ENCODE measurements at regions not wholly inside any gene's neighbourhood (a gene's known extent, or its start where the extent isn't known, plus 50 kb on each side); places are given as distances from the start of the nearest gene placed in this dataset.
"Not testable (repeated sequence)": the region's sequence is repeated elsewhere in the genome, so short reads cannot be mapped to it uniquely, and the experiment has no call there.

- no peak for DNase-seq
Measured at GRCh38 chr1:38658883-38659282, 200.7 kb downstream of the RRAGC start.

DNA sequence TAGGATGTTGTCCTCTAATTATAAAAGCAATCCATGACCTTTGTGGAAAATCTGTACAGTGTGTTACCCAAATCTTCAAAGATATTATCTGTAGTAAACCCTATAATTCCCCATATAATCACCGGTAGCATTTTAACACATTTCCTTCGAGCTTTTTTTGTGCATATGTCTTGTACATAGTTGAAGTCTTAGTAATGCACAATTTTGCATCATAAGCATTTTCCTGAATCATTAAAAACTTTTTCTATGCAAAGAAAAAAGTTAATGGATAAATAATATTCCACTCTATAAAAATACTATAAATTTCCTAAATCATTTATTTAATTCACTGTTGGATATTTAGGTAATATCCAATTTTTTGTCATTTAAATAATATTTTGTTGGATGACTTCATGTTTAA is 201.7 kb downstream of the RRAGC start:
- DNase-seq, result no peak

DNA sequence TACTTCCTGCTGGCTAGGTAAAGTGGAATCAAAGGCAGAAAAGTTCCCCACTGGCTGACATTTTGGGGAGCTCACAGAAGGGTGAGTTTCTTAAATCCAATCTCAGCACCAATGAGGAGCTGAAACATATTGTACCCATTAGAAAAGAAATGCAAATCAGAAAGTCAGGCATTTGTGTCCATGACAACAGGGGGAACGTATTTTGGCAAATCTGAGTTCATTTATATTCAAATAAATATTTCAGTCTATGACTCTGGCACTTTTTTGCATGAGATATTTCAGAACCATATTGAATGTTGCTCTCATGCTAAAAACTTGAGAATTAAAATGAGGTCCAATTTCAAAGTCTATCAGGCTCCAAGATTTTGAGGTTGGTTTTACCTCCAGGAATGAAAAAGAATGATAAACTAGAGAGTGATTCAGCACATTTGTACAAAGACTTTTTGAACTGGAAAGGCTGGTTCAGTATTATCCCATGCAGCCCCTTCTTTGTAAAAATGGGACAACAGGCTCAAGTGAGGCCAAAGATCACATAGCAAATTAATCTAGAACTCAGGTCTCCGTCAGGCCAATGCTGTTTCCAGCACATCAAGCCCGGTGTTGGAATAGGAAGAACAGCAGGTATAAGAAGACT is 202.2 kb downstream of the RRAGC start:
- DNase-seq, result no peak

- no peak for DNase-seq
Measured at GRCh38 chr1:38656726-38657125, 202.8 kb downstream of the RRAGC start.

- no peak for DNase-seq
Measured at GRCh38 chr1:38652217-38652616, 207.4 kb downstream of the RRAGC start.

DNA sequence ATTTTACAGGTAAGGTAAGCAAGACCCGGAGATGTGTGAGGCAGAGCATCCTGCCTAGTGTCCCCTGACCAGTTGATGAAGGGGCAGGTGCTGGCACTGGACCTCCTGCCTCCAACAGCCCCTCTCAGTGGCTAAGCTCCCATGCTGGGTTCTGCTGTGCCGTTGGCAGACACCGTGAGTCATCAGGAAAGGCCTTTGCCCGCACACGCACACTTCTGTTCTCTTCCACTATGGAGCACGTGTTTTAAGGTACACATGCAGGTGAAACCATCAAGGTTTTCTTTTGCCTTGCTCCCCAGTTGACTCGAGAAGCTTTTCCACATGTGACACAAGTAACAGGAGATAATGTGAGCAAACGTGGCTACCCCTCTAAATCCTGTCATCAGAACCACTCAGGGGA is 207.9 kb downstream of the RRAGC start:
- no peak for DNase-seq

DNA sequence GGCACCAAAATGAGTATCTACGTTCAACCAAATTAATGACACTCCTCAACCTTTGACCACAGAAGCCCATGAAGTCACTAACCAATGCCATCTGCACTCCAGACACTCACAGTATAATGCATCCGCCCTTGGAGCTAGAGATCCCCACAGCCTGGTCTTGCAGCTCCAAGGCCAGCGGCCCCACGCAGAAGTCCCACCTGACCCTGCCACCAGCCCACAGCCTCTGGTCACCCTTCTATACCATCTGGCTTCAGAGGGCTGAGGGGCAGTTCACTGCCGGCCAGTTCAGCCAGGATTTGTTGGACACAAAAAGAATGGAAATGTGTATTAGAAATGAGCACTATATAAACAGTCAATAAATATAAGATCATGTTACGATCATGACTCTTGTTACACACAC is 211.2 kb downstream of the RRAGC start:
- no peak for DNase-seq

- not testable (repeated sequence) for DNase-seq
Measured at GRCh38 chr1:38647341-38647740, 212.2 kb downstream of the RRAGC start.

- DNase-seq, result no peak
Measured at GRCh38 chr1:38644092-38644491, 215.5 kb downstream of the RRAGC start.

DNA sequence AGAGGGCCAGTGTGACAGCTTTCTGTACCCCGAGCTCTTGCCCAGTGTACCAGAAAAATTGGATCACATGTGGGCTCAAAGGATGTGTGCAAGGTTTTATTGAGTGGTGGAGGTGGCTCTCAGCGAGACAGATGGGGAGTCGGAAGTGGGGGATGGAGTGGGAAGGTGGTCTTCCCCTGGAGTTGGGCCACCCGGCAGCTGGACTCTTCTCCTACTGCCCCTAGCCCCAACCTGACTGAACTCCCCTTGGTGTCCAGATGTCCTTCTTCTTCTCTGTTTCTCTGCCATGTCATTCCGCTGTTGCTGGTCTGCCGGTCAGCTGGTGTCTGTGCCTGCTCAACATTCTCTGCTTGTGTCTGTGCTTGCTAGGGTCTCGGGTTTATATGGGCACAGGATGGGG is 217.9 kb downstream of the RRAGC start:
- DNase-seq, result no peak

- DNase-seq, result no peak
Measured at GRCh38 chr1:38640371-38640770, 219.2 kb downstream of the RRAGC start.

DNA sequence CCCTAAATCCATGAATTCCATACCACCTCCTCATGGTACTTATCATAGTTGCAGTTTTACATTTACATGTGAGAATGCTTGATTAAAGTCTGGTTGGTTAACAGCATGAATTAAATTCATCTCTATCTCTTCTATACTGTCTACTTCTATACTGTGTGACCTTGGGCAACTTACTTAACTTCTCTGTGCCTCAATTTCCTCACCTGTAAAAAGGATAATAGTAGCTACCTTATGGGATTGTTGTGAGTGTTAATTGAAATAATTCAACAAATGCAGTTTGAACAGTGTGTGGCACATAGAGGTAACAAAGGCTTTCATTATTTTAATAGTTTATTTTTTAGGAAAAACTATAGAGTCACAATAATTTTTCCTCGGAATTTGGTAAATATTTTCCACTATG is 231.3 kb downstream of the RRAGC start:
- no peak for DNase-seq

DNA sequence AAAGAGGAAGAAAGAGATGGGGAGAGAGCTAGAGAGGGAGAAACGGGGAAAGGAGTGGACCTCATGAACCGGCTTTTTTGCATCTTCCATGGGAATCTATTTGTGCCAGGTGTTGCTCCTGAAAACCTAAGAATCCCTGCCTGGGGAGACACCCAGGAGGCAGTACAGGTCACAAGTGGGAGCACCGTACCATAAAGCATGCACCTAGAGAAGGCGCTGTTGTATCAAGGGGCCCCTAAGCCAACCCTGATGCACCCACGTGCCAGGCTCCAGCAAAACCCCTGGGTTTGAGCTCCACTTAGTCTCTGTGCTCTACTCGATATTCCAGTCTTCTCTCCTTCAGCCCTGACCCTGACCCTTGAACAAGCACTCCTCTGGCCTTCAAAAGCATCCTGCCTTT is 233.6 kb downstream of the RRAGC start:
- no peak for DNase-seq

GRCh38 chr1:38624336-38625039 is 235.1 kb downstream of the RRAGC start:
- no peak for DNase-seq

GRCh38 chr1:38623529-38623928 is 236.0 kb downstream of the RRAGC start:
- DNase-seq, result no peak

DNA sequence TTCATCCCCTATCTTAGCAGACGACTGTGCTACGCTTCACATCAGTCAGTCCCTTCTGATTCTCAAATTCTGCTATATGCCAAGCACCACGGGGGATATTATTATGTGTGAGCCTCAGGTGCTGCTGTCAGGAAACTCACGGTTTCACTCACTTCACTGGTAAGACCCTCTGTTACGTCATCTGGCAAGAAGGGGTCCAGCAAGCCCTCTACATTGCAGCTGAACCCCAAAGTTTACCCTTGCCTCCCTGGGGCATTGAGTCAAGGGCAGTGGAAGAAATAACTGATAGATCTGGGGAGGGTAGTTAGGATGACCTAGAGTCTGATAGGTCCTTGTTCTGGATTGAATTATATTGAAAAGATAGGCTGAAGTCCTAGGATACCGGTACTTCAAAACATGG is 237.4 kb downstream of the RRAGC start:
- DNase-seq, result no peak

GRCh38 chr1:38616846-38617245 is 242.7 kb downstream of the RRAGC start:
- DNase-seq, result no peak

DNA sequence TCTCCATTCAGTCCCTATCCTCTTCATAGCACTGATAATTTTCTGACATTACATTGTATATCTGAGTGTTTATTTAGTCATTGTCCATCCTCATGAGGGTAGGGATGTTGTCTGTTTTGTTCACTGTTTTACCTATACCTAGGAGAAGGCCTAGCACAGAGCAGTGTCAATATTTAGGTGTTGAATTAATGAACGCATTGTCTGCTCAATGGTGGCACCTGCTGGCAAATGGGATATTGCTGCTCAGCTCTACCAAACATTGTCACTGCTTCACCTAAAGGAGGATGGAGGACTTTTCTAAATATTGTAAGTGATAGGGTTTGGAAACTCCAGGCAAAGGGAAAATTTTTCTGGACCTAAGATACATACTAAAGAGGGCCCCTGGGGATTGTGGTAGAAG is 243.9 kb downstream of the RRAGC start:
- DNase-seq, result no peak

DNA sequence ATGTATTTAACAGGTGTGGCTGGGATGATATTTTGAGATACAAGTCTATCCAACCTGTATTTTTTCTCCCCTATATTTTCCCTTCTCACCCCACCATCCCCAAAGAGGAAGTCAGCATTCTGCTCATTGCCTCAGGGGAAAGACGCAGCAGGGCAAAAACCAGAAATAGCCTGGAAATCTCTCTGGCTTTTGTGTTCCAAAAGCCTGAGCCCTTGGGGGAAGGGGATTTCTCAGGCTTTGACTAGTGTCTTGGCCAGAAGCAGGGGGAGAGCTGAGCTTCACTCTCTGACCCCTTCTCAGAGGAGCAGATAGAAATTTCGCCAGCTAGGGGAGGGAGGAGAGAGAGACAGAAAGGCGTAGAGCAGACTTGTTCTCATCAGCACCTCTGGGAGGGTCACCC is 244.7 kb downstream of the RRAGC start:
- DNase-seq, result no peak

- no peak for DNase-seq
Measured at GRCh38 chr1:38613996-38614395, 245.6 kb downstream of the RRAGC start.

- DNase-seq, result no peak
Measured at GRCh38 chr1:38612951-38613350, 246.6 kb downstream of the RRAGC start.

GRCh38 chr1:38611664-38612211 is 247.8 kb downstream of the RRAGC start:
- no peak for DNase-seq

- DNase-seq, result no peak
Measured at GRCh38 chr1:38609166-38610025, 250.2 kb downstream of the RRAGC start.
